ENCODE measurements at regions not wholly inside any gene's neighbourhood (a gene's known extent, or its start where the extent isn't known, plus 50 kb on each side); places are given as distances from the start of the nearest gene placed in this dataset.
A peak's percentile ranks its signal among the peaks of the same experiment; 100 is the strongest.

DNA sequence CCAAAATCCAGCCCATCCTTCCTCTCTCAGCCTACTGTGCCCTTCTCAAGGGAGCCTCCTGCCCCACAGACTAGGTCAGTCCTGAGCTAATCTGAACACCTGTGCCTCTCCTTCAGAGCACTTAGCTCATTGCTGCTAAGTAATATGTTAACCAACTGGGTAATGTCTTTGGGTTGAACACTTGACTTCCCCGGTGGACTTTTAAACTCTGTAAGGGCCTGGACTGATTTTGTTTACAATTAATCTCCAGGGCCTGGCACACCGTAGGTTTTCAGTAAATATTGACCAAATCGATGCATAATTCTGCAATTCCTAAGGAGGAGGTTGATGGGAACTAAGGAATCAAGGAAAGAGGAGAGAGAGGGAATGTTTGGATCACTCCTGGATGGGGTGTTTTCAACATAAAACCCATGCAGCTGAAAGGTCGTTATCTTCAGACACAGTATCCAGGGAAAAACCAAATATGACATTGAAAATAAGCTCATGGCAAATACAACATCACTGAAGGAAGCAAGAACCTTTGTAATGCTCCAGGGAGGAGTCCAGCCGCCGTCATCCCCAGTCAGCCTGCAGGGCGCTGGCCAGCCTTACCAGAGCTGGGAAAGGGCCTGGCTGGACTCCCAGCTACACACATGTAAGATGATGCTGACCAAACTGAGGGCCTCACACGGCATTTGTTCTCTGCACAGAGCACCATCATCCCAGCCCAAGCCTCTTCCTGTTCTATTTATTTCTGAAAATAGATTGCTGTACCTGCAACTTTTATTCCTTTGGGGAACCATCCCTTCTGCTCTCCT is 166.3 kb downstream of the C5orf15 start:
- peak; percentile 75 for DNase-seq
- no peaks in the 10 kb centered on the region for H3K36me3 ChIP-seq
- H3K27me3 ChIP-seq = peaks cover 5% of the 10 kb centered on the region
- H3K9me3 ChIP-seq = no peaks in the 10 kb centered on the region
- H3K4me3 ChIP-seq = no peak overlapping the region

DNA sequence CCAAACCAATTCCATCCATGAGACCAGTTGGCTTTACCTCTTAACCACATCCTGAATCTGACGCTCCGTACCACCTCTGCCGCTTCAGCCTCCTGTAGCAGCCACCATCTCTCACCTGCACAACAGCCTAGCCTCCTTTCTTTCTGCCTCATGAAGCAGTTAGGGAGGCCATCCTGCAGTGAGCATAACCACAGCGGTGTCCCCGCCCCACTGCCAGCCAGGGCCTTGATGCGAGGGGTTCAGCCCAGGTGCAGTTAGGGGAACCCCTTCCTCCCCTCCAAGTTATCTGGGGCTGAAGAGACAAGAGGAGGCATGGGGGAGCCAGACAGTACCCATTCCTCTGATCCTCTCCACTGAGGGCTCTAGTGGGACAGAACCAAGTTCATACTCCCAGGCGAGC is 167.0 kb downstream of the C5orf15 start:
- H3K4me3 ChIP-seq = no peak overlapping the region

GRCh38 chr5:133799571-133800237 is 168.7 kb downstream of the C5orf15 start:
- no peak for DNase-seq
- Histone ChIP-seq H3K4me3 (no peak overlapping the region), H3K9me3 (no peaks in the 10 kb centered on the region), H3K27me3 (peaks cover 2% of the 10 kb centered on the region; the same call in 1 of the 2 replicates), H3K36me3 (no peaks in the 10 kb centered on the region)

More for the DNA sequence above, 167.0 kb downstream of the C5orf15 start:
- no peak for DNase-seq
- H3K9me3 ChIP-seq = no peaks in the 10 kb centered on the region
- H3K27me3 ChIP-seq = peaks cover 2% of the 10 kb centered on the region; the same call in 1 of the 2 replicates
- H3K36me3 ChIP-seq = no peaks in the 10 kb centered on the region

DNA sequence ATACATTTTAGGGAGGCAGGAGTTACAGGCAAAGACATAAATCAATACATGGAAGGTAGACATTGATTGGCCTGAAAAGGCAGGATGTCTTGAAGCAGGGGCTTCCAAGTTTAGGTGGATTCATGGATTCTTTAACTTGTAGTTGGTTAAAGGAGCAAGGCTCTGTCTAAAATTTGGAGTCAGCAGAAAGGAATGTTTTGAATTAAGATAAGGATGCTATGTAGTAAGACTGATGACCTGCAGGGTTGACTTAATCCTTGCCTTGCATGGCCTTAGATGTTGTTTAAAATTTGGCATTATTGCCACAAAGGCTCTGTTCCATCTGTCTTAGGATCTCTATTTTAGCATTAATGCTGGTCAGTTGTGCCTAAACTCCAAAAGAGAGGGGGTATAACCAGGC is 171.3 kb downstream of the C5orf15 start:
- no peaks in the 10 kb centered on the region for H3K27me3 ChIP-seq
- DNase-seq = no peak
- H3K9me3 ChIP-seq = no peaks in the 10 kb centered on the region
- no peaks in the 10 kb centered on the region for H3K36me3 ChIP-seq
- H3K4me3 ChIP-seq = no peak overlapping the region

DNA sequence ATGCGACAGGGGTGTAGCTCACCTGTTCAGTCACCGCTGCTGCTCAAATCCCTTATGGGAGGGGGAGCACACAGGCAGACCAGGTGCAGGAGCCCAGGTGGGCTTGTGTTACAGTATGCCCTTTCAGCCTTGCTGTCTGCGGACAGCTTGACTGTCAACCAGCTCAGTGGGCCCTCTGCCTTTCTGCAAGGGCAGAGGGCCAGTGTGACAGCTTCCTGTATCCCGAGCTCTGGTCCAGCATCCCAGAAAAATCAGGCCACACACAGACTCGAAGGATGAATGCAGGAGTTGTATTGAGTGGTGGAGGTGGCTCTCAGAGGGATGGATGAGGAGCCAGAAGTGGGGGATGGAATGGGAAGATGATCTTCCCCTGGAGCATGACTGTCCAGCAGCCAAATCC is 172.2 kb downstream of the C5orf15 start:
- no peaks in the 10 kb centered on the region for H3K36me3 ChIP-seq
- H3K4me3 ChIP-seq = no peak overlapping the region
- no peaks in the 10 kb centered on the region for H3K27me3 ChIP-seq
- no peak for DNase-seq
- no peaks in the 10 kb centered on the region for H3K9me3 ChIP-seq

GRCh38 chr5:133794771-133795415 is 173.5 kb downstream of the C5orf15 start:
- H3K9me3 ChIP-seq = no peaks in the 10 kb centered on the region
- no peak overlapping the region for H3K4me3 ChIP-seq
- no peaks in the 10 kb centered on the region for H3K36me3 ChIP-seq
- no peaks in the 10 kb centered on the region for H3K27me3 ChIP-seq
- DNase-seq = no peak

DNA sequence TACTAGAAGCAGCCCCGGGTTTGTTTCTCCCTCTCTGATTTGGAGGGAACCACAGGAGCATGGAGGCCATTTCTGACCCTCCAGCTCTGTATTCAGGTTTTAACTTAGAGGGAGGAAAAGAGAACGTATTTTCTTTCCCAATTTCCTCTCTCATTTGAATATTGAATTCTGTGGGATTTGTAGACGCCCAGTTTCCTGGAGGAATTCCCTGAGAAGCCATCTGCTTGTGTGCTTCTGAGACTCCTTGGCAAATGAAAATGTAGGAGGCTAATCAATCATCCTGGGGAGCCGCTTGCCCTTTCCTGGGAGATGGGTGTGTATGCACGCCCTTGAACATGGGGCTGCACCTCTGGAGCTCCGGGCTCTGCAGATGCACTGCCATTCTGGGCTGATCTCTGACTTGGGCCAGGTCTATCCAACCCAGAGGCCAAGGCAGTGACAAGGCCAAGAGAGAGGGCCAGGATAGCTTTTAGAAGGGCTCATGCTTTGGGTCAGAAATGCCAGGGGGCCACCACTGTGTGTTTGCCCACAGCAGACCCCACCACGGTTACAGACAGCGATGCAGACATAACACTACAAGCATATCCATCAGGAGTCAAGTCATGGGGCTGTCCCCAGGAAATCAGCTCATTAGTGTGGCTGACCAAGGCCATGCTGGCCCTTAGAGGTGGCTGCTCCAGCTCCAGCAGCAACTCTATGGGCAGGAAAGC is 174.5 kb downstream of the C5orf15 start:
- no peaks in the 10 kb centered on the region for H3K9me3 ChIP-seq

DNA sequence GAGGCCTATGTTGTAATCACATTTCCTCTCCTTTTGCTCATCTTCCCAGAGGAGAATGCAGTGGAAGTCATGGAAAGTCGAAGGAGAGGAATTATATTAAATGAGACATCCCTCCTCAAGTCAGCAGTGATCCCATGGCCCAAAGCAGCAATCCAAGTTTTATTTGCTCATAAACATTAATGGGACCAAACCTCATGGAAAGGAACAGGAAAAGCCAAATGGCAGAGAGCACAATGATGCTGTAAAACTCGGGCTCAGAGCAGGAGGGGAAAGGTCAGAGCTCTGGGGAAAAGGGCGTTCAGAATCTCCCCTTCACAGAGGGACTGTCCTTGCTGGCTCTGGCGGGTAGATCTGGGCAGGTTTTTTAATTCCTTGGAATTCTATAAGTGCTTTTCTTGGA is 175.8 kb downstream of the C5orf15 start:
- Histone ChIP-seq H3K9me3 (no peaks in the 10 kb centered on the region), H3K4me3 (no peak overlapping the region), H3K36me3 (no peaks in the 10 kb centered on the region), H3K27me3 (no peaks in the 10 kb centered on the region)
- DNase-seq = no peak

More for the DNA sequence above, 174.5 kb downstream of the C5orf15 start:
- H3K36me3 ChIP-seq = no peaks in the 10 kb centered on the region
- no peak overlapping the region for H3K4me3 ChIP-seq
- no peak for DNase-seq
- H3K27me3 ChIP-seq = no peaks in the 10 kb centered on the region

DNA sequence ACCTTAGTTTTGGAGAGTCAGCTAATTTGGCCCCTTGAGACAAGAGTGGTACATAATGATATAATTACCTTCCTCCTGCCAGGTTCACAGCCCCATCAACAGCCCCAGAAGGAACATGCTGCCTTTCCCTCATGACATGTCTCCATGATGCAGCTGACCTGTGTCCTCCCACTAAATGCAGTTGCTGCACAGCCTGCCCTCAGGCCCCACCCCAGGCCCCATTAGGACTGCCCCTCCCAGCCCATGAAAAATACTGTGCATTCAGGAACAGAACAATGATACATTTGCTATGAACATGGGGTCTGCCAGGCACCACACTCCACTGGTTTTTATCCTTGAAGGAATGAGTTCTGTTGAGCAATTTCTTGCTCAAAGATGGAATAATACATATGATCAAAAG is 176.4 kb downstream of the C5orf15 start:
- DNase-seq = no peak
- no peak overlapping the region for H3K4me3 ChIP-seq
- H3K36me3 ChIP-seq = no peaks in the 10 kb centered on the region
- H3K9me3 ChIP-seq = no peaks in the 10 kb centered on the region
- H3K27me3 ChIP-seq = no peaks in the 10 kb centered on the region

- Histone ChIP-seq H3K36me3 (no peaks in the 10 kb centered on the region), H3K9me3 (no peaks in the 10 kb centered on the region), H3K27me3 (no peaks in the 10 kb centered on the region), H3K4me3 (no peak overlapping the region)
- no peak for DNase-seq
Observed at GRCh38 chr5:133790898-133791297, 177.5 kb downstream of the C5orf15 start.

DNA sequence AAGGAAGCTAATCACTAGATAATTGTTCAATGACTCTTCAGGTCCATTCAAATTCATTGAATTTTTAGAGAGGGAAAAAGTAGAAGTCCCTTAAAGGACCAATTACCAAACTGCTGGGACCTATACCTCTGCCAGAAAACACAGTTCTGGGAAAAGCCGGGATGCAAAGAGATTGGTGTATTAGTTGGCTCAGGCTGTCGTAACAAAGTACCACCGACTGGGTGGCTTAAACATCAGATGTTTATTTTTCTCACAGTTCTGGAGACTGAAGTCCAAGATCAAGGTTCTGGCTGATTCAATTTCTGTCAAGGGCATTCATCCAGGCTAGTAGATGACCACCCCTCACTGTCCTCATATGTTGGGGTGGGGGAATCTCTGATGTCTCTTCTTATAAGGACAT is 177.1 kb upstream of the FSTL4 start:
- Histone ChIP-seq H3K27me3 (no peaks in the 10 kb centered on the region), H3K9me3 (no peaks in the 10 kb centered on the region), H3K36me3 (no peaks in the 10 kb centered on the region), H3K4me3 (no peak overlapping the region)
- no peak for DNase-seq

DNA sequence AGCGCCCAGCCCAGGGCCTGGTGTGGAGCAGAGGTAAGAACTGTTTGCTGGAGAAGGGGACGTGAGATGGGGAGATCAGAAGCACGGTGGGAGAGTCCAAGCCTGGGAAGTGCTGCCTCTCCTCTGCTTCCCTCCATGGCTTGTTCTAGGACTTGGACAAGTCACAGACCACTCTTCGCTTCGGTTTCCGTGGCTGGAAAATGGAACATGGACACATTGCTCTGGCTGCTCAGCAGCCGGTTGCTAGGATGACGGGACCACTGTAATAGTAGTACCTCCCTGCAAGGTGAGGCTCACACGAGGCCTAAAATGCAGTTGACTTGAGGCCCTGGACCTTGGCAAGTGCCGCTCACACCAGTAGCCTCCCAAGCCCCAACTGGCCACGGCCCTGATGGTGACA is 175.8 kb upstream of the FSTL4 start:
- H3K9me3 ChIP-seq = no peaks in the 10 kb centered on the region
- no peak overlapping the region for H3K4me3 ChIP-seq
- no peak for DNase-seq
- no peaks in the 10 kb centered on the region for H3K36me3 ChIP-seq
- no peaks in the 10 kb centered on the region for H3K27me3 ChIP-seq

GRCh38 chr5:133786420-133786819 is 174.1 kb upstream of the FSTL4 start:
- H3K27me3 ChIP-seq = no peaks in the 10 kb centered on the region
- H3K4me3 ChIP-seq = no peak overlapping the region
- no peaks in the 10 kb centered on the region for H3K9me3 ChIP-seq
- no peaks in the 10 kb centered on the region for H3K36me3 ChIP-seq
- no peak for DNase-seq

DNA sequence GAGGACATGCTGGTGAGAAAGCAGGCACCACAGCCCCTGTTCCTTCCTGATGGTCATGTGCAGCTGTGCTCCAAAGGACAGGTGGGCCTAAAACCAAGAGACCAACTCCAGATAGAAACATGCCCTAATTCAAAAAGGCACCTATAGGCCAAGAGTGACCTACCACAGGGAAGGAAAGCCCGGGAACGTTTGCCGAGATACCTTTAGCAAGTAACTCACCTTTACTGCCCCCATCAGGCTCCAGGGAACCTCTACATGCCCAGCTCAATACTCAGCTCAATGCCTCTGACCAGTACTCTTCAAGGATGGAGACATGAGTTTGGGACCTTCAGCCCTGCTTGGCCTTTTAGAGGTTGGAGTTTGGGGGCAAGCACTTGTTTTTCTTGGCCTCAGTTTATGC is 172.8 kb upstream of the FSTL4 start:
- Histone ChIP-seq H3K4me3 (no peak overlapping the region), H3K27me3 (no peaks in the 10 kb centered on the region), H3K9me3 (no peaks in the 10 kb centered on the region), H3K36me3 (no peaks in the 10 kb centered on the region)
- DNase-seq = no peak

GRCh38 chr5:133783481-133783880 is 171.1 kb upstream of the FSTL4 start:
- Histone ChIP-seq H3K4me3 (no peak overlapping the region), H3K27me3 (no peaks in the 10 kb centered on the region), H3K36me3 (no peaks in the 10 kb centered on the region), H3K9me3 (no peaks in the 10 kb centered on the region)
- DNase-seq = no peak

- Histone ChIP-seq H3K27me3 (no peaks in the 10 kb centered on the region), H3K4me3 (no peak overlapping the region), H3K9me3 (no peaks in the 10 kb centered on the region), H3K36me3 (no peaks in the 10 kb centered on the region)
- no peak for DNase-seq
Observed at GRCh38 chr5:133782736-133783135, 170.4 kb upstream of the FSTL4 start.

Measured in MG63 (cell line).